ENCODE measurements at regions not wholly inside any gene's neighbourhood (a gene's known extent, or its start where the extent isn't known, plus 50 kb on each side); places are given as distances from the start of the nearest gene placed in this dataset.
"Not testable (repeated sequence)": the region's sequence is repeated elsewhere in the genome, so short reads cannot be mapped to it uniquely, and the experiment has no call there.

- DNase-seq = no peak
These were observed 154.5 kb downstream of the MSN start for GRCh38 chrX:65821721-65822496.

- DNase-seq = not testable (repeated sequence)
These were observed 152.5 kb downstream of the MSN start for GRCh38 chrX:65819983-65820382.

- no peak for DNase-seq
These were observed 145.8 kb downstream of the MSN start for GRCh38 chrX:65813245-65813644.

- no peak for DNase-seq
These were observed 144.2 kb downstream of the MSN start for GRCh38 chrX:65811558-65812228.

All from NCI-H1417 (cell line).